Thyroid gland (tissue), 4 donors: ENCODE measurements at regions not wholly inside any gene's neighbourhood (a gene's known extent, or its start where the extent isn't known, plus 50 kb on each side); places are given as distances from the start of the nearest gene placed in this dataset.

Experiments used
- POLR2A ChIP-seq, 2 donors: fragments of 450-650 bp; IDR thresholded peaks; one replicate each; pipeline ENCODE4 v1.6.1; 2017; ENCODE audit warnings: antibody characterized with exemption in 2 of 2, mild to moderate bottlenecking in 2 of 2, moderate library complexity in 1 of 2
- TF ChIP-seq, protein P1 (sequence below), 6 experiments: fragments of 200-600 bp in 3 of 6; fragments of 450-650 bp in 3 of 6; sonication (generic) in 3 of 6; IDR thresholded peaks; one replicate each; pipeline ENCODE4 v1.5.1; 2016 to 2019; ENCODE audit warnings: antibody characterized with exemption in 6 of 6, mild to moderate bottlenecking in 2 of 6, inconsistent platforms in 1 of 6, moderate library complexity in 1 of 6

GRCh38 chr2:234699456-234699855 lies 202.6 kb upstream of the ARL4C start:
- TF ChIP-seq, protein P1, sequence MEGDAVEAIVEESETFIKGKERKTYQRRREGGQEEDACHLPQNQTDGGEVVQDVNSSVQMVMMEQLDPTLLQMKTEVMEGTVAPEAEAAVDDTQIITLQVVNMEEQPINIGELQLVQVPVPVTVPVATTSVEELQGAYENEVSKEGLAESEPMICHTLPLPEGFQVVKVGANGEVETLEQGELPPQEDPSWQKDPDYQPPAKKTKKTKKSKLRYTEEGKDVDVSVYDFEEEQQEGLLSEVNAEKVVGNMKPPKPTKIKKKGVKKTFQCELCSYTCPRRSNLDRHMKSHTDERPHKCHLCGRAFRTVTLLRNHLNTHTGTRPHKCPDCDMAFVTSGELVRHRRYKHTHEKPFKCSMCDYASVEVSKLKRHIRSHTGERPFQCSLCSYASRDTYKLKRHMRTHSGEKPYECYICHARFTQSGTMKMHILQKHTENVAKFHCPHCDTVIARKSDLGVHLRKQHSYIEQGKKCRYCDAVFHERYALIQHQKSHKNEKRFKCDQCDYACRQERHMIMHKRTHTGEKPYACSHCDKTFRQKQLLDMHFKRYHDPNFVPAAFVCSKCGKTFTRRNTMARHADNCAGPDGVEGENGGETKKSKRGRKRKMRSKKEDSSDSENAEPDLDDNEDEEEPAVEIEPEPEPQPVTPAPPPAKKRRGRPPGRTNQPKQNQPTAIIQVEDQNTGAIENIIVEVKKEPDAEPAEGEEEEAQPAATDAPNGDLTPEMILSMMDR (IDR thresholded peaks at IDR 0.05) = no peak
- TF ChIP-seq POLR2A (IDR thresholded peaks at IDR 0.05) = no peak
